GM12874 (cell line): ENCODE measurements at regions not wholly inside any gene's neighbourhood (a gene's known extent, or its start where the extent isn't known, plus 50 kb on each side); places are given as distances from the start of the nearest gene placed in this dataset.

ENCODE experiments used
- TF ChIP-seq, protein P1 (sequence below): IDR thresholded peaks from 2 replicates; pipeline ENCODE4 v1.5.1; 2011; ENCODE audit warnings: low read depth, mild to moderate bottlenecking, control low read depth, low read length, moderate library complexity; ENCODE audit not compliant: insufficient read depth

DNA sequence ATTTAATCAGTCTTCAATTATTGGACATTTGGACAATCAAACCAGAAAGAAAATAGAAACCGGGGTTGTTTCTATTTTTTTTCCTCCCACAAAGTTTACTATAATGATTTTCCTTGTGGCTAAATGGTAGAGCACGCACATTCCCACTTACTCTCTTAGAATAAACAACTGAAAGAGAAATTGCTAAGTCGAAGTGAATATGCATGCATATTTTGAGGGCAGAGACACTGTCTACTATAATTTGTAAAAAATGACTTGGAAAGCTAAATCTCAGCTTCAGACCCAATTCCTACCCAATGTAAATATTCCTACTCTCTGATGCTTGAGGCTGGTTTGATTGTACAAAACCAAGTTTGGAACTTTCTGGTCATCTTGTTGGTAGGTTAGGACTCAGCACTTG lies 66.7 kb upstream of the PAX6 start:
- TF ChIP-seq, protein P1, sequence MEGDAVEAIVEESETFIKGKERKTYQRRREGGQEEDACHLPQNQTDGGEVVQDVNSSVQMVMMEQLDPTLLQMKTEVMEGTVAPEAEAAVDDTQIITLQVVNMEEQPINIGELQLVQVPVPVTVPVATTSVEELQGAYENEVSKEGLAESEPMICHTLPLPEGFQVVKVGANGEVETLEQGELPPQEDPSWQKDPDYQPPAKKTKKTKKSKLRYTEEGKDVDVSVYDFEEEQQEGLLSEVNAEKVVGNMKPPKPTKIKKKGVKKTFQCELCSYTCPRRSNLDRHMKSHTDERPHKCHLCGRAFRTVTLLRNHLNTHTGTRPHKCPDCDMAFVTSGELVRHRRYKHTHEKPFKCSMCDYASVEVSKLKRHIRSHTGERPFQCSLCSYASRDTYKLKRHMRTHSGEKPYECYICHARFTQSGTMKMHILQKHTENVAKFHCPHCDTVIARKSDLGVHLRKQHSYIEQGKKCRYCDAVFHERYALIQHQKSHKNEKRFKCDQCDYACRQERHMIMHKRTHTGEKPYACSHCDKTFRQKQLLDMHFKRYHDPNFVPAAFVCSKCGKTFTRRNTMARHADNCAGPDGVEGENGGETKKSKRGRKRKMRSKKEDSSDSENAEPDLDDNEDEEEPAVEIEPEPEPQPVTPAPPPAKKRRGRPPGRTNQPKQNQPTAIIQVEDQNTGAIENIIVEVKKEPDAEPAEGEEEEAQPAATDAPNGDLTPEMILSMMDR = no peak

DNA sequence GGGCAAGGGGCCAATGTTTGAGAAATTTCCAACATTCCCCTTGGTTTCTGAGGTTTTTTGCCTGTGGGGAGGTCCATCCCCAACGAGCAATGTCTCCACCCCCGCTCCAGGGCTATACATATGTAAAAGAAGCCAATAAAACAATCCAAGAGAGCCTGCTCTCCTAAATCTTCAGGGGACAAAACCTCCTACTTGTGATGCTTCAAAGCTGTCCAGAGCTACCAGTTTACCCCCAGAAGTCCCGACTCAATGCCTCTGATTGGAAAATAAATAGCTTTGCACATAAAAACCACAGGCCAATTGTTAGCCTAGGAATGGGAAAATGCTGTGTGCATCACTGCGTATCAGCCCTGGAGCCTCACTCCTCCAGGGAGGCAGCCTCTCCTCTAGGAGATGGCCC lies 66.0 kb upstream of the PAX6 start:
- TF ChIP-seq, protein P1 = no peak

DNA sequence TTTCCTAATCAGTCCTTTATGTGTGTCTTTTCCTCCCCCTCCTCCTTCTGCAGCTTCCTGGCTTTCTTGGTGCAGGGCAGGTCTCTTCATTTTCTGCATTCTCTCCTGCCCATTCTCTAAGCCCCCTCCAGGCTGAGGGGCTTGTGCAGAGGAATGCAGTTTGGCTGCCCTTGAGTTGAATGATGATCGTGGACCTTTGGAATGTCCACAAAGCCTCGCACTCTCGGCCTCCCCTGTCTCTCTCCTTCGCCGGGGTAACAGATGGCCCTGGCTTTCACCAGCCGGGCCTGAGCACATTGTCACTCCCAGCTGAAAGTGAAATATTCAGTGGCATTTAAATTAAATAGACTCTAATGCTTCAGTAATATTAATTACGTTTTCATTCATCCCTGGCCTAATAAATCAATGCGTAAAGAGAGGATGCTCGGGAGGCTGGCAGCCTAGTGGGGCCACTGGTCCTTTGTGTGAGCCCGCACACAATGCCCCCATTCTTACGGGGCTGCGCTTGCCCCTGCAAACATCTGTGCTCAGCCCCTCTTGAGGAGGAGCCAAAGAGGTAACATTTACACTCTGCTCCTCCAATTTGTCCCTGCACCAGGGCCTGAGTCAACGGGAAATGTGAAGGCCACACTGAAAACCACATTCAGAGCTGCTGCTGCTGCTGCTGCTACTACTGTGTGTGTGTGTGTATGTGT lies 64.9 kb upstream of the PAX6 start:
- TF ChIP-seq, protein P1 = no peak

DNA sequence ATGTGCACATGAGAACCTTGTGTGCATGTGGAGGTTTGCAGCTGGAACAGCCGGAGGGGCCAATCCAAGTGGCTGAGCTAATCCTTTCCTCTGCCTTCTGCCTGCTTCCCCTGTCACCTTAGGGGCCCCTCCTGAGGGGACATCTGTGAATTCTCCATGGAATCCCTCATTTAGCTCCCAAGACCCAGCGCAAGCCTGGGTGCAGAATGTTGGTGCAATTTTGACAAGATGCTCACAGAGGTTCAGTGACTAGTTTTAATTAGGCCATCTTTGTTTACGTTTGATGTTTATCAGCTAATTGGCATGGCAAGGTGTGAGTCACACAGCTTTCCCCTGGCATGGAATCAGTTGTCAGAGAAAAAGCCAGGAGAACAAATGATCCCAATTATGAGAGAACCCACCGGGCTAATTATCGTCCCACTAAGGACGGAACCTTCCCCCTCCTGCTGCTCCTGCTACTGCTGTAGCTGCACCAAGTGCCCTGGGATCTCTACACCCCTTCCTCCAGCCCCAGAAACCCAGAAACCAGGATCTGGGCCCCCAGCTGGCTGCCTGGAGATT lies 63.6 kb upstream of the PAX6 start:
- TF ChIP-seq, protein P1 = no peak

DNA sequence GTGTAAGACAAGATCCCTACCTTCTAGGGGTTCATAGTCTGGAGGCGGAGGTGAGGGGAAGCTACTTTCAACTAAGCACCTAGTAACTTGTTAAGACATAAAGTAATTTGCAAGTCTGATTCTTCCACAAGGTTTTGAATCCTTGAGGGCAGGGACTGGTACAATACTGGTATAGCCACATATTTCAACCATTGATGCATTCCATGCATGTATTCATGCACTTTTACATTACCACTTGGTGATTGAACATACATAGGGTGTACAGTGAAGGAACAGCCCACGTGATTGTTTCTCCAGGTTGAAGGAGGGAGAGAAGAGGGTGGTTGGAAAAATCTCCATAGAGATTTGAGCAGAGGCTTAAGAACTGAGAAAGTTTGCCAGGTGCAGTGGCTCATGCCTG lies 62.0 kb upstream of the PAX6 start:
- TF ChIP-seq, protein P1 = no peak

DNA sequence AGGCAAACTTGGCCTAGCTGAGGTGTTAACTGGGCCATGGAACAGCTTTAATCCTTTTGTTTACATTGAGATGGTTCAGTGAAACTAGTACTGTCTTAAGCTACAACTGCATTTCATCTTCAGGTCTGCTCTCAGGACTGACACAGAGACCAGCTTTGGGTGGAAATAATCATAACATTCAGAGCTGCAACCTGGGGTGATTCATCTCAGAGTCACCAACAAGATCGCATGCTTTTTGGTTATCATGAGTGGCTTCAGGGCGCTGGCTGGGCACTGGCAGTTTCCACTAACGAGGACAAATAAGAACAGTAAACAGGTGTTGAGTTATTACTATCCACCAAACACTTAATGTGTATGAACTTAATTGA lies 60.9 kb upstream of the PAX6 start:
- TF ChIP-seq, protein P1 = no peak

DNA sequence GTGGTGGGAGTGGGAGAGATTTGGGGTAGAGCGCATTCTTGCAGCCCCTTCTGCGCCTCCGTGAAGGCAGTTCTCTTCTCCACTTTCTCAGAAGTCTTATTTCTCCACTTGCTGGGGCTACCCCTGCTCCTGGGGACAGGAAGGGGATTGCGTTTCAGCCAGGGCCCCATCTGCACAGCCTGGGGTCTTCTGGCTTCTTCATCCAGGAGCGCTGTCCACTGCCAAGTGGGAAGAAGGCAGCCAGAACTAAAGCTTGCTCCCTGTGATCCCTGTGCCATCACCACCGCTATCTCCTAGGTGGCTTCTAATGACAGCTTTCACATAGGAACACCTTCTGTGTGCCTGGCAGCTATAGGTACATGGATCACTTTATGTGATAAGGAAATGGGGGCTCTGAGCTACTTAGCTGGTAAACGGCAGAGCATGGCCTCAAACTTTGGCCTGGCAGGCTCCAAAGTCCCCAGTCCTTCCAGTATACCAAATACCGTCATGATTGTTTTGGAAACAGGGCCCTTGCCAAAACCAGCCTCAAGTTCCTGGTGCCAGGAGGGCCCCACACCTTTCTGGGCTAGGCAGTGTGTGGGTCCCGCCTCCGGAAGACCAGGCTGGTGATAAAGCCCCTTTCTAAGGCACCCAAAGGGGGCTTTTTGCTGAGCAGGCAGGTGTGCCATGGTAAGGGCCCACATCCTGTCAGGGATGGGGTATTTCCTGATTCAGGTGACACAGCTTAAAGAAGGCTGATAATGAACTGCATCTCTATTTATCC lies 60.4 kb upstream of the PAX6 start:
- TF ChIP-seq, protein P1 = no peak
